Astrocyte (in vitro differentiated cells and primary cell): ENCODE measurements at regions not wholly inside any gene's neighbourhood (a gene's known extent, or its start where the extent isn't known, plus 50 kb on each side); places are given as distances from the start of the nearest gene placed in this dataset.
A peak's percentile ranks its signal among the peaks of the same experiment; 100 is the strongest.

ENCODE experiments used
- DNase-seq: peaks from one replicate; pipeline ENCODE4 v3.0.0-alpha.2; 2010; ENCODE audit warnings: low read depth
- FAIRE-seq: peaks from 2 replicates; lab custom pipeline; 2011; peaks lifted over from hg19 to GRCh38; lab: Jason Lieb, UNC
- H2AFZ ChIP-seq: 2 replicates; pipeline ENCODE4 v1.6.0; 2012; ENCODE audit warnings: low read depth, low read length, inconsistent platforms
- H3K27ac ChIP-seq: 2 replicates; pipeline ENCODE4 v1.5.1; 2011; ENCODE audit warnings: low read depth, low read length, inconsistent platforms
- H3K27me3 ChIP-seq: 2 replicates; pipeline ENCODE4 v1.6.0; 2011; ENCODE audit warnings: low read length, inconsistent platforms; ENCODE audit not compliant: insufficient read depth
- H3K36me3 ChIP-seq: 2 replicates; pipeline ENCODE4 v1.5.1; 2011; ENCODE audit warnings: low read length, inconsistent platforms; ENCODE audit not compliant: insufficient read depth
- H3K4me1 ChIP-seq: 2 replicates; pipeline ENCODE4 v1.5.1; 2011; ENCODE audit warnings: low read length, inconsistent platforms; ENCODE audit not compliant: insufficient read depth
- H3K4me2 ChIP-seq: 2 replicates; pipeline ENCODE4 v1.6.0; 2012; ENCODE audit warnings: low read length, inconsistent platforms
- H3K4me3 ChIP-seq: 2 replicates; pipeline ENCODE4 v1.5.1; 2011; ENCODE audit warnings: low read depth, mild to moderate bottlenecking, low read length, inconsistent platforms; ENCODE audit not compliant: insufficient read depth
- H3K79me2 ChIP-seq: 2 replicates; pipeline ENCODE4 v1.6.0; 2012; ENCODE audit warnings: mild to moderate bottlenecking, low read length, inconsistent platforms; ENCODE audit not compliant: insufficient read depth
- H3K9ac ChIP-seq: 2 replicates; pipeline ENCODE4 v1.6.0; 2012; ENCODE audit warnings: mild to moderate bottlenecking, low read length, inconsistent platforms
- H3K9me3 ChIP-seq: 2 replicates; pipeline ENCODE4 v1.5.1; 2012; ENCODE audit warnings: low read depth, mild to moderate bottlenecking, low read length, inconsistent platforms; ENCODE audit not compliant: insufficient read depth
- H4K20me1 ChIP-seq: 2 replicates; pipeline ENCODE4 v1.6.0; 2012; ENCODE audit warnings: low read length, inconsistent platforms; ENCODE audit not compliant: insufficient read depth
- H3K27ac Mint-ChIP-seq: one replicate; pipeline ENCODE4 v1.8.0; 2021; ENCODE audit warnings: mild to moderate bottlenecking, mixed read lengths; ENCODE audit not compliant: unreplicated experiment
- H3K27me3 Mint-ChIP-seq: one replicate; pipeline ENCODE4 v1.8.0; 2021; ENCODE audit warnings: low read depth, mixed read lengths; ENCODE audit not compliant: unreplicated experiment
- H3K36me3 Mint-ChIP-seq: one replicate; pipeline ENCODE4 v1.8.0; 2021; ENCODE audit warnings: low read depth, mixed read lengths; ENCODE audit not compliant: unreplicated experiment
- H3K4me1 Mint-ChIP-seq: one replicate; pipeline ENCODE4 v1.8.0; 2021; ENCODE audit warnings: low read depth, mixed read lengths; ENCODE audit not compliant: unreplicated experiment
- H3K4me3 Mint-ChIP-seq: one replicate; pipeline ENCODE4 v1.8.0; 2021; ENCODE audit warnings: mild to moderate bottlenecking, moderate library complexity, mixed read lengths; ENCODE audit not compliant: unreplicated experiment
- H3K9me3 Mint-ChIP-seq: one replicate; pipeline ENCODE4 v1.8.0; 2021; ENCODE audit warnings: mild to moderate bottlenecking, mixed read lengths; ENCODE audit not compliant: unreplicated experiment
- CTCF ChIP-seq: IDR thresholded peaks from 2 replicates; pipeline ENCODE4 v1.5.1; 2011; ENCODE audit warnings: low read depth, mild to moderate bottlenecking, inconsistent platforms, low read length, moderate library complexity; ENCODE audit not compliant: insufficient read depth
- EZH2 ChIP-seq: IDR thresholded peaks from 2 replicates; pipeline ENCODE4 v1.6.1; 2012; ENCODE audit warnings: mild to moderate bottlenecking, low read length, inconsistent platforms; ENCODE audit not compliant: insufficient read depth

GRCh38 chr9:73863924-73864323, 633.2 kb upstream of the RORB start:
- H4K20me1 ChIP-seq = no peaks in the 10 kb centered on the region
- Mint-ChIP-seq H3K4me3 (no peak overlapping the region), H3K9me3 (no peaks in the 10 kb centered on the region), H3K27me3 (no peaks in the 10 kb centered on the region), H3K27ac (no peak overlapping the region), H3K4me1 (peaks cover 10% of the 10 kb centered on the region), H3K36me3 (no peaks in the 10 kb centered on the region)
- FAIRE-seq (no peak), DNase-seq (peak; percentile 10)
- H3K27ac ChIP-seq = no peak overlapping the region
- H3K27me3 ChIP-seq = no peaks in the 10 kb centered on the region
- no peak overlapping the region for H3K4me3 ChIP-seq
- H2AFZ ChIP-seq = no peak overlapping the region
- H3K4me2 ChIP-seq = peak overlapping the region; percentile 31
- no peaks in the 10 kb centered on the region for H3K9me3 ChIP-seq
- TF ChIP-seq CTCF (no peak), EZH2 (no peak)
- no peaks in the 10 kb centered on the region for H3K36me3 ChIP-seq
- H3K4me1 ChIP-seq = peaks cover 5% of the 10 kb centered on the region
- no peaks in the 10 kb centered on the region for H3K79me2 ChIP-seq
- H3K9ac ChIP-seq = no peak overlapping the region

- H4K20me1 ChIP-seq = no peaks in the 10 kb centered on the region
- no peak for FAIRE-seq
- H3K4me2 ChIP-seq = no peak overlapping the region
- Mint-ChIP-seq H3K36me3 (no peaks in the 10 kb centered on the region), H3K27me3 (no peaks in the 10 kb centered on the region), H3K4me3 (no peak overlapping the region), H3K27ac (no peak overlapping the region), H3K4me1 (peaks cover 17% of the 10 kb centered on the region), H3K9me3 (no peaks in the 10 kb centered on the region)
- no peaks in the 10 kb centered on the region for H3K27me3 ChIP-seq
- H3K9ac ChIP-seq = no peak overlapping the region
- no peak overlapping the region for H3K4me3 ChIP-seq
- H3K36me3 ChIP-seq = no peaks in the 10 kb centered on the region
- H2AFZ ChIP-seq = no peak overlapping the region
- H3K4me1 ChIP-seq = peaks cover 9% of the 10 kb centered on the region
- H3K9me3 ChIP-seq = no peaks in the 10 kb centered on the region
- TF ChIP-seq EZH2 = no peak
- TF ChIP-seq CTCF = no peak
- no peak for DNase-seq
- no peak overlapping the region for H3K27ac ChIP-seq
- no peaks in the 10 kb centered on the region for H3K79me2 ChIP-seq
These were observed 630.7 kb upstream of the RORB start for GRCh38 chr9:73866451-73866850.

GRCh38 chr9:73869264-73869663, 627.9 kb upstream of the RORB start:
- Histone ChIP-seq H3K79me2 (no peaks in the 10 kb centered on the region), H3K36me3 (no peaks in the 10 kb centered on the region), H4K20me1 (no peaks in the 10 kb centered on the region), H3K4me2 (peak overlapping the region; percentile 50), H3K4me1 (peaks cover 4% of the 10 kb centered on the region), H3K27ac (no peak overlapping the region), H2AFZ (no peak overlapping the region), H3K9ac (no peak overlapping the region), H3K4me3 (no peak overlapping the region), H3K27me3 (no peaks in the 10 kb centered on the region), H3K9me3 (no peaks in the 10 kb centered on the region)
- peak; percentile 82 for DNase-seq
- H3K9me3 Mint-ChIP-seq = no peaks in the 10 kb centered on the region
- H3K36me3 Mint-ChIP-seq = no peaks in the 10 kb centered on the region
- peak overlapping the region; percentile 41 for H3K27ac Mint-ChIP-seq
- TF ChIP-seq CTCF = no peak
- H3K27me3 Mint-ChIP-seq = no peaks in the 10 kb centered on the region
- H3K4me1 Mint-ChIP-seq = peaks cover 15% of the 10 kb centered on the region
- FAIRE-seq = peak; percentile 37
- no peak overlapping the region for H3K4me3 Mint-ChIP-seq
